ENCODE measurements at regions not wholly inside any gene's neighbourhood (a gene's known extent, or its start where the extent isn't known, plus 50 kb on each side); places are given as distances from the start of the nearest gene placed in this dataset.

GRCh38 chr16:86213437-86214205, 296.7 kb upstream of the FOXF1 start:
- DNase-seq: no peak

- DNase-seq: no peak
These were observed 295.7 kb upstream of the FOXF1 start for GRCh38 chr16:86214326-86215232.

GRCh38 chr16:86215233-86215978, 294.9 kb upstream of the FOXF1 start:
- no peak for DNase-seq

- no peak for DNase-seq
These were observed 294.2 kb upstream of the FOXF1 start for GRCh38 chr16:86215979-86216585.

- DNase-seq: no peak
These were observed 293.7 kb upstream of the FOXF1 start for GRCh38 chr16:86216591-86216990.

- DNase-seq: no peak
These were observed 293.1 kb upstream of the FOXF1 start for GRCh38 chr16:86217001-86217890.

GRCh38 chr16:86217891-86218270, 292.4 kb upstream of the FOXF1 start:
- DNase-seq: no peak

GRCh38 chr16:86218479-86219170, 291.7 kb upstream of the FOXF1 start:
- no peak for DNase-seq

- no peak for DNase-seq
These were observed 290.5 kb upstream of the FOXF1 start for GRCh38 chr16:86219655-86220445.

- no peak for DNase-seq
These were observed 289.8 kb upstream of the FOXF1 start for GRCh38 chr16:86220561-86220960.

GRCh38 chr16:86221085-86221484, 289.2 kb upstream of the FOXF1 start:
- DNase-seq: no peak

GRCh38 chr16:86222547-86222946, 287.8 kb upstream of the FOXF1 start:
- no peak for DNase-seq

GRCh38 chr16:86222965-86223551, 287.3 kb upstream of the FOXF1 start:
- no peak for DNase-seq

GRCh38 chr16:86224126-86224525, 286.2 kb upstream of the FOXF1 start:
- no peak for DNase-seq

- DNase-seq: no peak
These were observed 285.7 kb upstream of the FOXF1 start for GRCh38 chr16:86224629-86225028.

- no peak for DNase-seq
These were observed 284.4 kb upstream of the FOXF1 start for GRCh38 chr16:86225905-86226371.

GRCh38 chr16:86227041-86227440, 283.3 kb upstream of the FOXF1 start:
- DNase-seq: no peak

- DNase-seq: no peak
These were observed 282.5 kb upstream of the FOXF1 start for GRCh38 chr16:86227801-86228200.

GRCh38 chr16:86228713-86229112, 281.6 kb upstream of the FOXF1 start:
- DNase-seq: no peak

All from muscle of arm (tissue), 1 donor.